GM12864 (cell line): ENCODE measurements at regions not wholly inside any gene's neighbourhood (a gene's known extent, or its start where the extent isn't known, plus 50 kb on each side); places are given as distances from the start of the nearest gene placed in this dataset.

Experiments
- DNase-seq: peaks from one replicate; pipeline ENCODE4 v3.0.0-alpha.2; 2011; ENCODE audit warnings: low read depth
- H3K4me3 ChIP-seq: 2 replicates; pipeline ENCODE4 v1.5.1; 2011; ENCODE audit warnings: mild to moderate bottlenecking, low read depth, low read length, control low read depth
- TF ChIP-seq, protein P1 (sequence below): IDR thresholded peaks from 2 replicates; pipeline ENCODE4 v1.5.1; 2011; ENCODE audit warnings: low read depth, mild to moderate bottlenecking, moderate library complexity, low read length, control low read depth, inconsistent platforms; ENCODE audit errors: missing control alignments

DNA sequence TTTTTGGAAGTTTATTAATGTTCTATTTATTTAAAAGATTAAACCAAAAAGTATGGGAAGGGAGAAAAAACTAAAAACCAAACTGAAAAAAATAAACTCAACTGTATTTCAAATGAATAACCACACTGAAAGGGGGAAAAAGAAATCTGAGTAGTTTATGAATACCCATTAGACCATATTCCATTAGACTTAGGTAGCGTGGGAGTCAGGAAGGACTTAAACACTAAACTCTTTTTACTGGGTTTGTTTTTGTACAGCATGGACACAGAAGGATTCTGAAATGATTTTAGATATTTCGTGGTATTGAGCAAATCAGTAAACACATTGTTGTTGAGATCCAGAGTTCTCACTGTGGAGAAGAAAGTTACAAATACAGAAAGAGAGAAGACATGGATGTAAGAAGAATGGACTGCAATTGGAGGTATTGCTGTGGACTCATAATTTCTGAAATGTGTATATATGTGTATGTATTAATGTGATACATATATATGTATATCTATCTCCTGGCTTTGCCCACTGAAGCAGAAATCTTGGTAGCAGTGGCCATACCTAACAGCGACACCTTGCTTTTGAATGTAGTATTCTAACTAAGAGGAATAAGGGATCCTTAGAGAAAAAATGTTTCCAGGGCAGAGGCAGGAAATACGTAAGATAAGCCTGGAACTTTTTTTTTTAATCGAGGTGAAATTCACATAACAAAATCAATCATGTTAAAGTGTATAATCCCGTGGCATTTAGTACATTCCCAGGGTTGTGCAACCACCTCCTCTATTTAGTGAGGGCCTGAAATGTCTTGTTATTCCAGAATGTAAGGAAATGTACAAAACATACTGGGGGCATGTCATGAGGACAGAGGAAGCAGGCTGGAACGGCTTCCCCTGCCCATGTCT is 228.8 kb downstream of the SMARCA2 start:
- TF ChIP-seq, protein P1, sequence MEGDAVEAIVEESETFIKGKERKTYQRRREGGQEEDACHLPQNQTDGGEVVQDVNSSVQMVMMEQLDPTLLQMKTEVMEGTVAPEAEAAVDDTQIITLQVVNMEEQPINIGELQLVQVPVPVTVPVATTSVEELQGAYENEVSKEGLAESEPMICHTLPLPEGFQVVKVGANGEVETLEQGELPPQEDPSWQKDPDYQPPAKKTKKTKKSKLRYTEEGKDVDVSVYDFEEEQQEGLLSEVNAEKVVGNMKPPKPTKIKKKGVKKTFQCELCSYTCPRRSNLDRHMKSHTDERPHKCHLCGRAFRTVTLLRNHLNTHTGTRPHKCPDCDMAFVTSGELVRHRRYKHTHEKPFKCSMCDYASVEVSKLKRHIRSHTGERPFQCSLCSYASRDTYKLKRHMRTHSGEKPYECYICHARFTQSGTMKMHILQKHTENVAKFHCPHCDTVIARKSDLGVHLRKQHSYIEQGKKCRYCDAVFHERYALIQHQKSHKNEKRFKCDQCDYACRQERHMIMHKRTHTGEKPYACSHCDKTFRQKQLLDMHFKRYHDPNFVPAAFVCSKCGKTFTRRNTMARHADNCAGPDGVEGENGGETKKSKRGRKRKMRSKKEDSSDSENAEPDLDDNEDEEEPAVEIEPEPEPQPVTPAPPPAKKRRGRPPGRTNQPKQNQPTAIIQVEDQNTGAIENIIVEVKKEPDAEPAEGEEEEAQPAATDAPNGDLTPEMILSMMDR, result no peak
- no peak for DNase-seq
- H3K4me3 ChIP-seq, result no peak overlapping the region

GRCh38 chr9:2247340-2247739 is 232.2 kb downstream of the SMARCA2 start:
- TF ChIP-seq, protein P1, result no peak
- no peak overlapping the region for H3K4me3 ChIP-seq
- DNase-seq, result no peak

- no peak overlapping the region for H3K4me3 ChIP-seq
- TF ChIP-seq, protein P1, result no peak
- DNase-seq, result no peak
Measured at GRCh38 chr9:2248768-2249265, 233.7 kb downstream of the SMARCA2 start.

GRCh38 chr9:2253636-2254580 is 238.8 kb downstream of the SMARCA2 start:
- TF ChIP-seq, protein P1, result no peak
- H3K4me3 ChIP-seq, result no peak overlapping the region
- DNase-seq, result no peak

GRCh38 chr9:2255128-2255527 is 240.0 kb downstream of the SMARCA2 start:
- DNase-seq, result no peak
- TF ChIP-seq, protein P1, result no peak
- H3K4me3 ChIP-seq, result no peak overlapping the region

GRCh38 chr9:2257248-2257929 is 242.2 kb downstream of the SMARCA2 start:
- DNase-seq, result no peak
- TF ChIP-seq, protein P1, result no peak
- H3K4me3 ChIP-seq, result no peak overlapping the region
